Stimulated activated memory B cell treated with anti-CD40 and anti-IgM and Interleukin-4, amounts not matched to agents 10 μg/mL and 1 μg/mL and 100 μg/mL, for 72 hours (primary cell): ENCODE measurements at regions not wholly inside any gene's neighbourhood (a gene's known extent, or its start where the extent isn't known, plus 50 kb on each side); places are given as distances from the start of the nearest gene placed in this dataset.

Experiments used
- ATAC-seq: fragments of 150-1000 bp; cut with Tn5 transposase; 2 replicates; pipeline ENCODE4 v1.10.0; 2021
- H3K27ac Mint-ChIP-seq: one replicate; pipeline ENCODE4 v1.8.0; 2022; ENCODE audit warnings: mild to moderate bottlenecking, mixed read lengths
- H3K27me3 Mint-ChIP-seq: one replicate; pipeline ENCODE4 v1.8.0; 2022; ENCODE audit warnings: mixed read lengths
- H3K36me3 Mint-ChIP-seq: one replicate; pipeline ENCODE4 v1.8.0; 2022; ENCODE audit warnings: mixed read lengths
- H3K4me1 Mint-ChIP-seq: one replicate; pipeline ENCODE4 v1.8.0; 2022; ENCODE audit warnings: mixed read lengths
- H3K4me3 Mint-ChIP-seq: one replicate; pipeline ENCODE4 v1.8.0; 2022; ENCODE audit warnings: mild to moderate bottlenecking, moderate library complexity, mixed read lengths
- H3K9me3 Mint-ChIP-seq: one replicate; pipeline ENCODE4 v1.8.0; 2022; ENCODE audit warnings: mixed read lengths

DNA sequence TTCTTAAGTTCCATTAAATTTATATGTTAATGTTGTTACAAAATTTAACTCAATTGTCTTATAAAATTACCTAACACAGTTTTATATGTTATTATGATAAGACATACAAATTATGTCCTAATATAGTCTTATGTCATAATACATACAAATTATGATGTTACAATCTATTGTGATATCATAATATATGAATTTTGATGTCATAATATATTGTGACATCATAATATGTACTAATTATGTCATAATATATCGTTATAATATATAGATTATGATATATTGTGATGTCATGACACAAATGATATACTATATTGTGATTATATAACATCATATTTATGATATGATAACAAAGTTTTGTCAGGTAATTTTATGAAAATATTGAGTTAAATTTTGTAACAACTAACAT lies 1789.6 kb downstream of the TP53TG3F start:
- ATAC-seq: no peak
- Mint-ChIP-seq H3K9me3 (peaks cover 8% of the 10 kb centered on the region), H3K4me3 (no peak overlapping the region), H3K36me3 (no peaks in the 10 kb centered on the region), H3K27ac (no peak overlapping the region), H3K27me3 (no peaks in the 10 kb centered on the region), H3K4me1 (no peaks in the 10 kb centered on the region)

DNA sequence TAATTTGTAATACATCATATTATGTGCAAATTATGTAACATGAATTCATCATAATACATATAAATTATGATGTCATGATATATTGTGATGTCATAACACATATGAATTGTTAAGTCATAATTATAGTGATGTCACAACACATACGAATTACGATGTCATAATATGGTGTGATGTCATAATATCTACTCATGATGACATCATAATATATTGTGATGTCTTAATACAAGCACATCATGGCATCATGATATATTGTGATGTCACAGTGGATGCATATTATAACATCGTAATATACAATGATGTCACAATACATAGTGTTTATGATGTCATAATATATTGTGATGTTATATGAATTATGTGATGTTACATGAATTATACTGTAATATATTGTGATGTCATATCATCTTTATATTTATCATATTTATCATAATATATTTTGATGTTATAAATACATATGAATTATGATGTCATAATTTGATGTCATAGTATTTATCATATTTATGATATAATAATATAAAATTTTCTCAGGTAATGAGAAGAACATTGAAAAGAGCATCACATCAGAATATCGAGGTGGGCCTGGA lies 1793.0 kb downstream of the TP53TG3F start:
- H3K9me3 Mint-ChIP-seq: peaks cover 15% of the 10 kb centered on the region
- ATAC-seq: no peak
- no peaks in the 10 kb centered on the region for H3K4me1 Mint-ChIP-seq
- H3K27me3 Mint-ChIP-seq: no peaks in the 10 kb centered on the region
- no peak overlapping the region for H3K27ac Mint-ChIP-seq
- H3K36me3 Mint-ChIP-seq: no peaks in the 10 kb centered on the region
- H3K4me3 Mint-ChIP-seq: no peak overlapping the region

DNA sequence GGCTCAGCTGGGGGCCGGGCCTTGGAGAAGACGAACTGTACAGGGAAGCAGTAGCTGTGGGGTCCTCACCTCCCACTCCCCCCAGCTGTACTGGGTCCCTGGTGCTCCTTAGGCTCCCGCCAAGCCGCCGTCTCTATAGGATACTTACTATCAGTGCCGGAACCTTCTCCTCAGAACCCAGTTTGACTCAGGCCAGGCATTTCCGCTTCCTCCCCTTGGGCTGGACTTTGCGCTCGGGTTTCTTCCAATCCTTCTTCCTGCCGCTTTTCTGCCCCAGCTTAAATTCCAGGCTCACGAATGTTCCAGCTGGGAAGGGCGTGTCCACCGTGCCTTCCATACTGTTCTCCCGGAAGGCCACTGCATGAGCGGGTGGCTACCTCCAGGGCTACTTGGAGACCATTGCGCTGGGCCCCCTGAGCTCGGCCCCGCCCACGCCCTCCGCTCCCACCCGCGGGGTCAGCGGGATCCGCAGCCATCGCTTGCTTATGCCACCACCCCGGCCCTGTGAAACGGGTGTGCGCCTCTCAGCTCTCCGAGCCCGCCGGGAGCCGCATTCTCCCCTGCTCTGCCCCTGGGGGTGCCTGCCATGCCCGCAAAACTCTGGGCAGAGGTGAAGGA lies 1795.9 kb downstream of the TP53TG3F start:
- Mint-ChIP-seq H3K4me1 (no peaks in the 10 kb centered on the region), H3K4me3 (no peak overlapping the region), H3K27ac (no peak overlapping the region), H3K36me3 (no peaks in the 10 kb centered on the region), H3K9me3 (peaks cover 15% of the 10 kb centered on the region), H3K27me3 (no peaks in the 10 kb centered on the region)
- no peak for ATAC-seq

DNA sequence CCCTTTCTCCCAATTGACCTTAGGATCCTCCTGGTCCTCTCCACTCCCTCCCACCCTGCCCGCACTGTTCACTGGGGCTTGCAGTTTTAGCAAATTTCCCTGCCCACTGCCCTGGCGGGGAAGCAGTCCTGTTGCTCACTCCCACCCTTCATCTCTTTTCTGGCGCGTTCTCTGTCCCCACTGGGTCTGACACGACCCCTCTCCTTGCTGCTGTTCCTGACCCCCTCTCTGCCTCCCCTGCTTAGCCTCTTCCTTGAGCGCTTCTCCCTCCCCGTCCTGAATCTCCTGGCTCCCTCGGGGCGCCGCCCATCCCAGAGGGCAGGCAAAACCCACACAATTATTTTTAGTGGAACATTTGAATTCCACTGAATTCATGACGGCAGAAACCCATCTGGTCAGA lies 1796.4 kb downstream of the TP53TG3F start:
- Mint-ChIP-seq H3K36me3 (no peaks in the 10 kb centered on the region), H3K27ac (no peak overlapping the region), H3K4me1 (no peaks in the 10 kb centered on the region), H3K4me3 (no peak overlapping the region), H3K9me3 (peaks cover 15% of the 10 kb centered on the region), H3K27me3 (no peaks in the 10 kb centered on the region)
- no peak for ATAC-seq

DNA sequence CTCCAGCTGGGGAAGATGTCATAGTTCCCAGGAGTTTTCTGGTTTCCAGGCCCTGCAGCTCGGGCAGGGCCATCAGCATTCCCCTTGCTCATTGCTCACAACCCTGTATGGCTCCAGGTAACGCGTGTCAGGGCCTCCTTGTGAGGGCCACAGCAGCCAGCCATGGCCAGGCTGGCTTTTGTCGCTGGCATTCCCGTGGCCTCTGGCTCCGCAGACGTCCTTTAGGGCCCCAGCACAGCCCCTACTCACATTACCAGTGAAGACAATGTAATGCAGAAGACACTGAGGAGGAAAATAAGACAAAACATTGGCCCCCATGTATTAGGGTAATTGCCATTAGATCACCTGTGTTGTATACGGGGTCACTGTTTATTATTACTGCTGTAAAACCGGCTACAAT lies 1799.0 kb downstream of the TP53TG3F start:
- Mint-ChIP-seq H3K9me3 (peaks cover 7% of the 10 kb centered on the region), H3K4me1 (no peaks in the 10 kb centered on the region), H3K27ac (no peak overlapping the region), H3K27me3 (no peaks in the 10 kb centered on the region), H3K36me3 (no peaks in the 10 kb centered on the region), H3K4me3 (no peak overlapping the region)
- ATAC-seq: peak; percentile 12

DNA sequence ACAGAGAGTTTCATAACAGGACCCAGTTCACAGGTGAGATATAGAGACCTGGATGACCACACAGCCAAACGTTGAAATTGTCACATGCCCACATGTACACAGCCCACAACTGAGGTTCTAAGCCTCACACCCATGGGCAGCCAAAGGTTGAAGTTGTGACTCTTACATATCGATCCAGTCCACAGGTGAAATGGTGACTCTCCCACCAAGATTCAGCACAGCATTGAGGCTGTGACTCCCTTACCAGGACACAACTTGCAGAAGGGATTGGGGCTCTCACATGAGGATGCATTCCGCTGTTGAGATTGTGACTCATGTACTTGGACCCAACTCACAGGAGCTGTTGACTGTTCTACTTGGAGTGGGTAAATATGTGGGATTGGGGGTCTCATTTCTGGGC lies 1836.4 kb downstream of the TP53TG3F start:
- no peaks in the 10 kb centered on the region for H3K4me1 Mint-ChIP-seq
- no peaks in the 10 kb centered on the region for H3K27me3 Mint-ChIP-seq
- ATAC-seq: no peak
- no peaks in the 10 kb centered on the region for H3K36me3 Mint-ChIP-seq
- no peak overlapping the region for H3K4me3 Mint-ChIP-seq
- H3K9me3 Mint-ChIP-seq: peaks cover 7% of the 10 kb centered on the region
- H3K27ac Mint-ChIP-seq: no peak overlapping the region

DNA sequence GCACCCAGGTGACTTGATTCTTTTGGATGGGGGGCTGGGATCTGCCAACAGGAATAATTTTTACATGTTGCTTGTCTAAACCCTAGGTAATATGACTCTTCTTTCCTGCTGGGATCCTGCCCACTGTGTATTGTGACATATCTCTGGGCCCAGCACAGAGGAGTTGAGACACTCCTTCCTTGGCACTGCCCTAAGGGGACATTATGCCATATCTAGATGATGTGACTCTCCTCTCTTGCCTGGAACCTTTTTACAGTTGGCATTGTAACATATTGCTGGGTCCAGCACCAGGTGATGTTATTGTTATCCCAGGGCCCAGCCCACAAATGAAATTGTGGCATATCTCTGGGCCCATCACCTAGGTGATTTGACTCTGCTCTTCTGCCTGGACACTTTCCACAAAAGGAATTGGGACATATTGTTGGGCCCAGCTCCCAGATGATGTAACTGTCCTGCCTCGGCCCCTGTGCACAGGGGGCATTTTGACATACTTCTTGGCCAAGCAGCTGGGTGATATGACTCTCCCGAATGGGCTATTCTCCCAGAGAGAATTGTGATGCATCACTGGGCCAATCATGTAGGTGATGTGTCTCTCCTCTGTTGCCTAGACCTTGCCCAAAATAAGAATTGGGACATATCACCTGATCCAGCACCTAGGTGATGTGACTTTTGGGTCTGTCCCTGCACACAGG lies 1837.7 kb downstream of the TP53TG3F start:
- no peak overlapping the region for H3K4me3 Mint-ChIP-seq
- peaks cover 2% of the 10 kb centered on the region for H3K9me3 Mint-ChIP-seq
- no peaks in the 10 kb centered on the region for H3K36me3 Mint-ChIP-seq
- no peak overlapping the region for H3K27ac Mint-ChIP-seq
- H3K27me3 Mint-ChIP-seq: no peaks in the 10 kb centered on the region
- ATAC-seq: no peak
- H3K4me1 Mint-ChIP-seq: no peaks in the 10 kb centered on the region

DNA sequence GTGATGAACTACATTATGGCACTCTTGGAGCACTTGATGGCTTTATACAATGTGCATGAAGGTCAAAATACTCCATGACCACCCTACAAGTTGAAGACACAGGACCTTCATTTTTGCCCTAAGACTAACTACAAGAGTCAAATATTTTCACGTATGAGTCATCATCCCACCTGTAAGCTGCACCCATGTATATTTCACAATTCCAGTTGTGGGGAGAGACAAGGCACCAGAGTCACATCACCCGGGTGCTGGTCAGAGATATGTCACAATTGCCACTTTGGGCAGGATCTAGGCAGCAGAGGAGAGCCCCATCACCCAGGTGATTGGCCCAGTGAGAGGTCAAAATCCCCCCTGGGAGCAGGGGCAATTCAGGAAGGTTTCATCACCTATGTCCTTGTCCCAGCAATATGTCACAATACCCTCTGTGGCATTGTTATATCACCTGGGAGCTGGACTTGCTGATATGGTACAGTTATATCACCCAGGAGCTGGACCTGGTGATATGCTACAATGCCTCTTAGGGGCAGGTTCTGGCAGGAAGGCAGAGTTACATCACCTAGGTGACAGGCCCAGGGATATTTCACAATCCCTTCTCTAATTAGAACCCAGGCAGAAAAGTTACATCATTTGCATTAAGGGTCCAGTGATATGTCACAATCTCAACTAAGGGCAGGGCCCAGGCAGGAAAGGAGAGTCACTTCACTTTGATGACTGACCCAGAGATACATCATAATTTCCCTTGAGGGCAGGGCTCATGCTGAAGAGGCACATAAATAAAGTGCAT lies 1839.2 kb downstream of the TP53TG3F start:
- Mint-ChIP-seq H3K4me3 (no peak overlapping the region), H3K36me3 (no peaks in the 10 kb centered on the region), H3K27ac (no peak overlapping the region), H3K4me1 (no peaks in the 10 kb centered on the region), H3K9me3 (no peaks in the 10 kb centered on the region), H3K27me3 (no peaks in the 10 kb centered on the region)
- ATAC-seq: no peak

DNA sequence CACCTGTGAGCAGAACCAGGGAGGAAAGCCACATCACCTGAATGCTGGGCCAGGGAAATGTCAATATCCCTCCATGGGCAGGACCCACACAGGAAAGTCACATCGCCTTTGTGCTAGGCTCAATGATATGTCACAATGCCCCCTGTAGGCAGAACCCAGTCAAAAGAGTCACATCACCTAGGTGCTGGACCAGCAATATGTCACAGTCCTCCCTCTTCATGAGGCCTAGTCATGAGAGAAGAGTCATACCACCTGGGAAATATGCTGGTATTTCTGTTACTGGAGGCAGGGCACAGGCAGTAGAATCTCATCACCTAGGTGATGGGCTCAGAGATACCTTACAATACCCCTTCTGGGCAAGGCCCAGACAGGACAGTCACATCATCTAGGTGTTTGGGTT lies 1843.4 kb downstream of the TP53TG3F start:
- H3K4me1 Mint-ChIP-seq: no peaks in the 10 kb centered on the region
- no peak for ATAC-seq
- no peak overlapping the region for H3K4me3 Mint-ChIP-seq
- H3K27ac Mint-ChIP-seq: no peak overlapping the region
- no peaks in the 10 kb centered on the region for H3K27me3 Mint-ChIP-seq
- no peaks in the 10 kb centered on the region for H3K36me3 Mint-ChIP-seq
- peaks cover 2% of the 10 kb centered on the region for H3K9me3 Mint-ChIP-seq

DNA sequence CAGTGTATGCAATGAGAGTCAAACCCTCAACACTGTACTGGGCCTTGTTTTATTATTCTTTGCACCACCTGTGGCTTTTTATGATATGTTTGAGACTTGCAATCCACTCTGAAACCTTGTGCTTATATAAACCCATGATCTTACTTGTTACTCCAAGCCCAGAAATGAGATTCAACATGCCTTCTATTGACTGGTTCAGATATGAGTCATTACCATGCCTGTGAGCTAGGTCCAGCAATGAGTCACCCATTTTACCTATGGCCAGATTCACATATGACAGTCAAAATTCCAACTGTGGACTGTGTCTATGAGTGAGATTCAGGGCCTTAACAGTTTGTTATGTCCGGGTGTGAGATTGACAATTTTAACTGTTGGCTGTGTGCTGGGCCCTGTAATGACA lies 1846.1 kb downstream of the TP53TG3F start:
- H3K36me3 Mint-ChIP-seq: no peaks in the 10 kb centered on the region

DNA sequence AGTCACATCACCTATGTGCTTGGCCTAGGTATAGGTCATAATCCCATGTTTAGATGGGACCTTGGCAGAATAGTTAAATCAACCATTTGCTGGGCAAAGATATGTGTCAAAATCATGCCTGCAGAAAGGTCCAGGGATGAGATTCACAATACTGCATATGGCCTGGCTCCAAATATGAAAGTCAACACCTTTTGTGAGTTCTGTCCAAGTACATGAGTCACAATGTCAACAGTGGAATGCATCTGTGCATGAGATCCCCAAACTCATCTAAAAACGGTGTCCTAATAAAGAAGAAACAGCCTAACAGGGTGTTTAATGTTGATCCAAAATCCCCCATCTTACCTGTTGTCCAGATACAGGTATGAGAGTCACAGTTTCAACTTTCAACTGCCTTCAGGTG lies 1847.5 kb downstream of the TP53TG3F start:
- Mint-ChIP-seq H3K27ac (no peak overlapping the region), H3K4me1 (no peaks in the 10 kb centered on the region), H3K9me3 (peaks cover 2% of the 10 kb centered on the region), H3K27me3 (no peaks in the 10 kb centered on the region), H3K36me3 (no peaks in the 10 kb centered on the region), H3K4me3 (no peak overlapping the region)
- ATAC-seq: no peak

More for the DNA sequence above, 1846.1 kb downstream of the TP53TG3F start:
- no peak for ATAC-seq
- H3K27me3 Mint-ChIP-seq: no peaks in the 10 kb centered on the region
- no peaks in the 10 kb centered on the region for H3K4me1 Mint-ChIP-seq
- no peak overlapping the region for H3K27ac Mint-ChIP-seq
- H3K9me3 Mint-ChIP-seq: peaks cover 2% of the 10 kb centered on the region
- H3K4me3 Mint-ChIP-seq: no peak overlapping the region

DNA sequence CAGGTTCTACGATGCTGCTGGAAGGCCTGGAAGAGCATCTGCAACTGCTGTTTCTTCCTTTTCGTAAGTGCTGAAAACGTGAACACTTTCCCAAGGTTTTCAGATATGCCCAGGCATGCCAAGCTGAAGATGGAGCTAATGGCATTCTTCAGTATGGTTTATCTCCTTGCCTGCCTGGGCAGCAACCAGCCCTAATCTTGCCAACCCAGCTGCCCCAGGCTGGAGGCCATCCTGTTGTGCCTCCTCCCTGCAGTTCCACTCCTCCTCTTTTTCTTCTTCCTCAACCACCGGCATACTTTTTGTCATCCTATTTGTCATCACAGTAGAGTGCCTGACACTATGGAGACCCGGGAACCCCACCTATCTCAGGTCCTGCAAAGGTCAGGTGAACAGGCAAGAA lies 1849.3 kb downstream of the TP53TG3F start:
- Mint-ChIP-seq H3K36me3 (no peaks in the 10 kb centered on the region), H3K9me3 (peaks cover 5% of the 10 kb centered on the region), H3K4me3 (no peak overlapping the region), H3K4me1 (no peaks in the 10 kb centered on the region), H3K27me3 (no peaks in the 10 kb centered on the region), H3K27ac (no peak overlapping the region)
- no peak for ATAC-seq

DNA sequence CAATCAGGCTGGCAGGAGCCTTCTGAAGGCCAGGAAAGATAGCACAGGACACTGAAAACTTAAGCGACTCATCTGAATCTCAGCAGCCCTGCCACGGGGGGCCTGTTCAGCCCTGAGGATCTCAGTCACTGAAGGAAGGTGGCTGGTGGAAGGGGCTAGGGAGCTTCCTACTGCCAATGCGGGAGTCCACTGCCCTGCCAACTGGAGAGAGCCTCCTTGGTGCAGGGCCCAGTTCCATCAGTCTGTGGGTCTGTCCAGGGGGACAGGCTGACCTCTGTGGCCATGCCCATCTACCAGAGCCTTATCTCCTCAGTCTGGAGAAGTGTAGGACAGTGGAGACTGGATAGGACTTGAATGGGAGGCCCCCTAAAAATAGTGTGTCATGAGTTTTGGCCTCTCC lies 1851.6 kb downstream of the TP53TG3F start:
- ATAC-seq: no peak
- Mint-ChIP-seq H3K27ac (no peak overlapping the region), H3K4me1 (no peaks in the 10 kb centered on the region), H3K9me3 (peaks cover 12% of the 10 kb centered on the region), H3K36me3 (no peaks in the 10 kb centered on the region), H3K27me3 (no peaks in the 10 kb centered on the region), H3K4me3 (no peak overlapping the region)

DNA sequence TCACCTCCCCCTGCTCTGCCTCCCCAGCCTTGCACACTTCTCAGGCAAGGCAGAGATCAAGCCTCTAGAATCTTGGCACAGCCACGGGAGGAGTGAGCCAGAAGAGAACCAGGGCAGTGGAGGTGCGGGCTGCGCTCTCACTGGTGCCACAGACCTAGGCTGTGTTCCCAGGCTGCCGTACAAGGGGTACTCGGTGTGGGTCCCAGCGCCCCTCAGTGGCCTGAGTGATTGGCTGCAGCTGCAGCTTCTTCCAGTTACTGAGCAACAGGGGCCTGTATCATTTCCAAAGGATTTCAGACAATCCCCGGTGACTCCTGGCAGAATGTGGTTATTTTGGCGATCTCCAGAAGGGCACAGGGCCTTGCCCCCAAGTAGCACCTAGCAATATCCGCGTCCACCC lies 1852.1 kb downstream of the TP53TG3F start:
- H3K27ac Mint-ChIP-seq: no peak overlapping the region
- H3K36me3 Mint-ChIP-seq: no peaks in the 10 kb centered on the region
- no peak for ATAC-seq
- peaks cover 12% of the 10 kb centered on the region for H3K9me3 Mint-ChIP-seq
- H3K27me3 Mint-ChIP-seq: no peaks in the 10 kb centered on the region
- H3K4me1 Mint-ChIP-seq: no peaks in the 10 kb centered on the region
- H3K4me3 Mint-ChIP-seq: no peak overlapping the region

DNA sequence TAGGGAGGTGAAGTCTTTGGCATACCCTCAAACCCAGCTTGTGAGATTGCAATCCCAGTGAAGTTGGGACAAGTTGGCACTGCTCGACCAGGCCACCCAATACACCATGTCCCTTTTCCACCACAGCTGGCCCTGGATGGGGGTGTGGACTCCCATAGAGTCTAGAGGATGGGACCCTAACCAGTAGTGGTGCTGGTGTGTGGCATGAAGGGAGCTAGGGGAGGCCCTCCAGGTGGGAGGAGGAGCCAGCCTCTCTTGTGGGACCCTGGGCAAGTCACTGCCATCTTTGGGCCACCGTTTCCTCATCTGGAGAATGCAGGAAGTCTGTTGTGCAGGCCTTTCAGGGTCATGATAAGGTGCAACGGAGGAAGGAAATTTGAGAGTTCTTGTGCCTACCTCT lies 1854.9 kb downstream of the TP53TG3F start:
- no peaks in the 10 kb centered on the region for H3K4me1 Mint-ChIP-seq
- H3K4me3 Mint-ChIP-seq: no peak overlapping the region
- no peaks in the 10 kb centered on the region for H3K27me3 Mint-ChIP-seq
- ATAC-seq: no peak
- H3K27ac Mint-ChIP-seq: no peak overlapping the region
- H3K36me3 Mint-ChIP-seq: no peaks in the 10 kb centered on the region
- peaks cover 12% of the 10 kb centered on the region for H3K9me3 Mint-ChIP-seq
